NCI-H345 (cell line): ENCODE measurements at regions not wholly inside any gene's neighbourhood (a gene's known extent, or its start where the extent isn't known, plus 50 kb on each side); places are given as distances from the start of the nearest gene placed in this dataset.
A peak's percentile ranks its signal among the peaks of the same experiment; 100 is the strongest.
"Not testable (repeated sequence)": the region's sequence is repeated elsewhere in the genome, so short reads cannot be mapped to it uniquely, and the experiment has no call there.

Source experiments
- DNase-seq: peaks from one replicate; lab custom pipeline; 2025; lab: John Stamatoyannopoulos, UW

- DNase-seq = not testable (repeated sequence)
Measured at GRCh38 chr5:92691955-92692354, 889.1 kb downstream of the NR2F1-AS1 start.

DNA sequence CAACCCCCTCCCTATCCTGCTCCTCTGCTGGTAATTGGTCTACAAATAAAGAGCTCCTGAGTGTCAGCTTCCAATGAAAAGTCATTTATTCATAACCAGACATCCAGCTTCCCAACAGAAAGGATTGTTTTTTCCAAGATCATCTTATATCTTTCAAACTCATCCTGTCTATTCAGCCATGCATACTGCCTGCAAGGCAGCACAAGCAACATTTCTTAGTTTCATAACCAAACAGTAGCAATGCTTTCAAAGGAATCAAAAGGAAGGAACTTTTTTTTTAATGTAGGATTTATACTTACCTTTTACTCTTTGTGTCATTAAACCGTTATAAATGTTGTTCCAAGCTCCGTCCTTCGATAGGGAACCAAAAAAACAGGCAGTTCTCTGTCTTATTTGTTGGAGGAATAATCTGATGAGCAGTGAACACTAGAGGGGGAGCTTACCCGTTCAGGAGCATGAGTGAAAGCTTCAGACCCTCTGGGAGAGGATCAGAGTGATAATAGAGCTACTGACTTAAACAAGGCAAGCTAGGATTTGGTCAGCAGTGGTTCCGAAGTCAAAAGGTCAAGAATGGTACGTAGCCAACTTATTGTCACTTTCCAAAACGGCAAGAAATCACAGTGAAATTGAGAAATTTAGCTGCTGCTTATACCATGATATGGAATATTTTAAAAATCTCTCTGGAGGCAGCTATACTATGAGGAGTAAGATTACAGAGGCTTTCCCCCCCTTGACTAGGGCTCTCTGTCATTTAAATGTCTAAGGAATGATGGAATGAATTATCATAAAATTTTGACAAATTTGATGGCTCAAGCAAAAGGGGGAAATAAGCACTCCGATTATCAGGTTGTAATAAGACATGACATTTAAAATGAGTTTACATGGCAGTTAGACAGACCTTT lies 892.9 kb downstream of the NR2F1-AS1 start:
- DNase-seq = no peak

DNA sequence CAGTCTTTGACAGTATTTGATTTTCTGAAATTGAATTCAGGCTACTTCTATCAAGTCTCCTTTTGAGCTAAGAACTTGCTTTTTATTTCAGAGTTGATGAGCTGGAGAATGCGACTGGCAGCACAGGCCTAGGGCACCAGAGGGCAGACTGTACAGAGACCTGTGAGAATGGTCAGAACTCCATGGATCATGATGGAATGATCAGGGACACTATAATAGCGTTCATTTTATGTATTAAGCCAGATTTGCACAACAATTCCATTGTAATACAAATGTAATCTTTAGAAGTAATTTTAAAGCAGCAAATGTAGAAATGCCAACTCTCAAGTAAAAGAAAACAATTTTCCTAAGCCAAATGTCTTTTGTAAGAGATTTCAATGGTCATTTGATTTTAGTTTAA lies 902.4 kb downstream of the NR2F1-AS1 start:
- DNase-seq = no peak

DNA sequence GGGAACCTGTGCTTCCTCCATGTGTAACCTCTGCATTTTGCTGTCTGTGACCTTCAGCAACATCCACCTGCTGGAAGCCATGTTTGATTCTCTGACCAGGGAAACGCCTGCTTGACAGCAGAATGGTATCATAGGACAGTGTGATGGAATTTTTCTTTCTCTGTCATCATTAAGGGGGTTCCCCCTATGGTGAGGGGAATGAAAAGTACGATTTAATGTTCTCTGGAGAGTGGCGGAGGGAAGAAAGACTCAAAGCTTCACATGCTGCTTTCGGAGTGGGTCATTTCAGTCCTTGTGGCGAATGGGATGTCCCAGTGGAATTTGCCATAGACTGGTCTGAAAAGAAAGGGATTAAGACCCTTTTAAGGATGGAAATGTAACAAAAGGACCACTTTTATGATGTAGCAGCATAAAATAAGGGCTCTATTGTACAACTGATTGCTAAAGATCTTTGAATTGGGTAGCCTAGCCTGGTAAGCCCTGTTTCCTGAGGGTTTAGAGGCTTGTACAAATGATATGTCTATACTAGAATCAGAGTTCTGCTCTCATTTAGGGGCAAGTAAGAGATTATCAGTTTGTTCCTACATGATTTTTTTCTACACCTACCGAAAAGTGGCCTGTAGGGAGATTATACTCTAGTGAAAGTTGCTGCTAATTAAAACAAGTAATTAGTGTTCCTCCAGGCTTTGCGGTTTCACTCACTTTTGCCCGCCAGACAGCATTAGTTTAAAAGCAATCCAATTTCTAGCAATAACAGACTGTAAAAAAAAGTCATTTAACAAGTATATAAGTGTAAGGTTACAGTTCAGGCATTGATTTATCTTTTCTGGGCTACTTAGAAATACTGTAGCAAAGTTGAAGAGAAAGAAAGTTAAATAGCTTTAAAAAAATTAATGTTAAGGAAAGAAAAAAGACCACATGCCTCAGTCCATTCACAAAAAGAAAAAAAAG lies 904.5 kb downstream of the NR2F1-AS1 start:
- no peak for DNase-seq

- DNase-seq = peak; percentile 45
Measured at GRCh38 chr5:92674321-92674720, 906.7 kb downstream of the NR2F1-AS1 start.

DNA sequence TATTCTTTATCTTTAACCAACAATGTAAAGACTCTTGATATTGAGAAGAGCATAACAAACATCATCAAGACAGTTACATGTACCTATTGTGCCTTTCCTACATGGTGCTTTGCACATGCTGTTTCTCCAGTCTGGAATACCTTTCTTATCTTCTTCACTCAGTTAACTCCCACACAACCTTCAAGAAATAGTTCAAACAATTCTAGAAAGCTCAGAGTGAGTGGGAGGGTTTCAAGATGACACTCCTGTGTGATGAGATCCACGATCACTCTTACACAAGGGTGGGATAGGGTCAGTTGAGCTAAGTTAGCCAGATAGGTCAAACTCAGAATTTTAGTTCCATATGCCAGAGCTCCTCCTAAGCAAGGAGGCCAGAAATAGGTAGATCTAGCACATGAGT lies 915.5 kb downstream of the NR2F1-AS1 start:
- DNase-seq = no peak

- no peak for DNase-seq
Measured at GRCh38 chr5:92662741-92663140, 918.3 kb downstream of the NR2F1-AS1 start.

GRCh38 chr5:92659246-92659645 lies 921.8 kb downstream of the NR2F1-AS1 start:
- no peak for DNase-seq

- not testable (repeated sequence) for DNase-seq
Measured at GRCh38 chr5:92654601-92655000, 926.4 kb downstream of the NR2F1-AS1 start.

DNA sequence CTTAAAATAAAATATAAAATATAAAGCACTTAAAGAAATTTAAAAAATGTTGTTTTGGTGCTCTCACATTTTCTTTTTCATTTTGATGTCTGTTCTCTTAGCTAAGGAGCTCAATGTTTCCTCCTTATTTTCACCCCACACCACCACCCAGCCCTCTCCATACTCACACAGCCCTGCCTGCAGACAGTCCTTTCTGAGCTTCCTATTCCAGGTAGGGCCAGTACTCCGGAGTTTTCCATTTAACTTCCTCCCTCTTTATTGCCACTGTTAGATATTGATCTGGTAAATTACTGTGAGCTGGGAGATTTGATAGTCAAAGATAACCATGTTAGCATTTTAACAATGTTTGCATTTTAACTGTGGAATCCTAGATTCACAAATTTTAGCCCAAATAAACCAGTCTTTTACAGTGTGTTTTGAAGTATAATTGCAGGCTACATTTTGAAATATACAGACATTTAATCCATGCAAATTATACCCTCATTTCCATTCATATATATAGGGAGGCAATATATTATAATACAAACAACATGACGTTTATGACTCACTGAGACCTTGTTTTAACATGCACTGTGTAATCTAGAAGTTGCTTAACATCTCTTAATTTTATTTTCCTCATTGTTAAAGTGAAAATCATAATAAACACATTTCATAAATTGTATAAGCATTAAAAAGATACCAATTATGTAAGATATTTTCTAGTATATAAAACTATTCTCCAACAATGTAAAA lies 927.1 kb downstream of the NR2F1-AS1 start:
- DNase-seq = no peak

DNA sequence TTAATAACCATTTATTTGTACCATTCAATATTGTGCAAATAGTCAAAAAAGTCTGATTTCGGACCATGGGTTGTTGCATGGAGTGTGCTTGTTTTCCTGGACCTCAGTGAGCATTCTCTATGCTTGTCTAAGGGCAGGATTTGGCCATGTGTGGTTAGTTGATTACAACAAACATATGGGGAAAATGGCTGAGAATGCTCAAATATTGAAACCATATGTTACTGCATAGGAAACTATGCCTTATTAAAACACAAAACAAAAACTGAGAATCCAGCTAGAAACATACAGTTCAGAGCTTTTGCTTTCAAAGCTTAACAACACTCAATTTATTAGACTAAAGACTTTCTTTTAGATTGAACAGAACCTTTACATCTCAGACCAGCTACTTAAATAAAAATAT lies 928.3 kb downstream of the NR2F1-AS1 start:
- DNase-seq = no peak

DNA sequence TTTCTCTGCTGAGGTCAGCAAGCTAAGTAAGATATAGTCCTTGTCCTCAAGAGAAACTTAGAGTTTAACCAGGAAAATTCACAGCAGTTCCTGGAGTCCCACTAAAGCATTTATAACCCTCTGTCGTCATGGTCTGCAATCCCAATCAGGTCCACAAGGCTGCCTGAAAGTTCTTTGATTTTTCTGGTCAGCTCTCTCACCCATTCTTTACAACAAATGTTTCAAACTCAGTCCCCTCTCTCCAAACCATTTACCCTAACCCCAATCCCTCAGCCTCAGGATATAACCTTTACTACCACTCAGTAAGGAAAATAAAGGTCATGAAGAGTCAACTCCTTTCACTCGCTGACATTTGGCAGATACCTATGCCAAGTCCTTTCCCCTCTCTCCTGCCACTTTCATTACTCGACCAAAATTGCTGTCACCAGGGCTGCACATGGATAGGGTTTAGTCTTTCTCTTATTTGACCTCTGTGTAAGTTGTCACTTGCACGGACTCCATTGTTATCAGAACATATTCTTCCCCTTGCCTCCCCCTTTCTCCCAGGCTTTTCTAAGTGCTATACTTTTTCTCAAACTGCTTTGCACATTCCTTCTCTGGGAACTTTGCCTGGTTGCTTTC lies 936.6 kb downstream of the NR2F1-AS1 start:
- DNase-seq = no peak

DNA sequence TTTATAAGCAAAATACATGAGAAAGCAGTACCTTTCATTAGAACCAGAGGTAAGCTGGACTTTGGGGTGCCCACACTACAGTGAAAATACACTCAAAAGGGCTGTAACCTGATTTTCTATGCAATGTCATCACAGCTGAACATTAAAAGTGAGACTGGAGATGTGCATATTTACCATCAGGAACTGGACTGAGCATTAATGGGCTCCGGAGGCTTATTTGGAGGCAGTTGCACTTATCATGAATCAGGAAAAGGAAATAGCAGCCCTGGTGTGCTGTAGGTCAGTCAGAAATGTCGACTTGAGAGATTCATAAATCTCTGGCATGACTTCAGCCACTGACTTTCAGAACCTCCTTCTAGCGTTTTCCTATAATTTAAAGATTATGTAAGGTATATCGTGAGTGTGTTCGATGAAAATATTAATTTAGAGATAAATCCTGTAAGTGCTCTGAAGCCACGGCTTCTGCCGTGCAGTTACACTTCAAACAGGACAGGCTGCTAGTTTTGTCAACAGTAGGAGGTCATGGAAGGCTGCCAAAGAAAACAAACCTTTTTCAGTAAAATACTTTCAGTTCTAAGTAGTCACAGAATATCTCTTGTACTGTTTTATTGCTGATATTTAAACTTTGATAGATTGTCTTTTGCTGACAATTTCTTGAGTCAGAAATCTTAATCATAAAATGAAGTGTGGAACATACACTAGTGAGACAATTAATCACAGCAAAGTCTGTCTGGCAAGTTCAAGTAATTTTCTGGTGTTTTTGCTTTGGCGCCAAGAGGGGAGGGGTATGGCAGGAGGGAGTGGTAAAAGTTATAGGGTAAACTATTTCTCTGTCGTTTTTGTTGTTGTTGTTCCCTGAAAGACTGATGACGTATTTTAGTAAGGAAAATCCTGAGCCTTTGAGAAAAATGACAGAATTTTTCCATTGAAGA lies 939.7 kb downstream of the NR2F1-AS1 start:
- DNase-seq = peak; percentile 74

DNA sequence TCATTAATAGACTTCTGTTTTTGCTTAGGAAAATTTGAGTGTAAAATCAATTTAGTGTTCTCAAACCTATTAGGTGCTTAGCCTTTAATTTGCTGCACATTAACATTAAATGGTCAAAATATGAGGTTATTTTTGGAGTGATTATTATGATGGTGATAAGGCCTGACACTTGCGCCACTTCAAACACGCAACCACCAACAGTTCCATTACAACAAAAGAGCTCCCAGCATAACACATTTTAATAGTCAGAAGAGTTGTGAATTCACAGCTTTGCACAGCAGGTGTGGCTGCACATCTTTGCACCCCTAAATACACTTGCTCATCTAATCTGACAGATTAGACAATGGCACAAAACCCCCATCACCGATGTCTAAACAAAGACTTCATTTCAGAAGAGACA lies 940.7 kb downstream of the NR2F1-AS1 start:
- no peak for DNase-seq

GRCh38 chr5:92637960-92638359 lies 943.1 kb downstream of the NR2F1-AS1 start:
- no peak for DNase-seq

GRCh38 chr5:92637247-92637646 lies 943.8 kb downstream of the NR2F1-AS1 start:
- DNase-seq = no peak

GRCh38 chr5:92635001-92635461 lies 946.0 kb downstream of the NR2F1-AS1 start:
- peak; percentile 51 for DNase-seq

DNA sequence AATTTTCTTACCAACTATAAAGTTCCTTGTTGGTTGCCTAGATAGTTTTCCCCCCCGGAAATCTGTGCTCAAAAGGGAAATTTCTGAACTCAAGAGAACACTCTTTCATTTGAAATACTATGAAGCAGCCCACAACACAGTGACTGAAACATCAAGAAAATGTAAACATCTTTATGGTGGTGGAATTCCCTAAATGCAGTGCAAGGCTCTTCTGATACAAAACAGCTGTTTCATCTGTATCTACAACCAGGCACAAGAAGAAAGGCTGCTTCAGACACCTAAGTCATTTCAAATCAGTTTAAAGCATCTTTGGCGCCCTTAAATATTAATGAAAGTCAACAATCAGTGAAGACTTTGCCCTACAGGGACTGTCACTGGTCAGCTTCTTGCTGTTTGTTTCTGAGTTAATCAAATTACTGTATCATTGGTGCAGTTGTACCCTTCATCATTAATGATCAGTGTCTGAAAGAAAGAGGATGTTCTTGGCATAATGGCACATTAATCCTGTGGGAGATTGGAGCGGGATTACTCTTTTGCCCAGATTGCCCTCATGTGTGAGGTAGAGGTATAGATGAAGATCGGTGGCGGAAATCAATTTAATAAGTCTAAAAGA lies 947.0 kb downstream of the NR2F1-AS1 start:
- DNase-seq = no peak

- DNase-seq = no peak
Measured at GRCh38 chr5:92633176-92633575, 947.8 kb downstream of the NR2F1-AS1 start.

DNA sequence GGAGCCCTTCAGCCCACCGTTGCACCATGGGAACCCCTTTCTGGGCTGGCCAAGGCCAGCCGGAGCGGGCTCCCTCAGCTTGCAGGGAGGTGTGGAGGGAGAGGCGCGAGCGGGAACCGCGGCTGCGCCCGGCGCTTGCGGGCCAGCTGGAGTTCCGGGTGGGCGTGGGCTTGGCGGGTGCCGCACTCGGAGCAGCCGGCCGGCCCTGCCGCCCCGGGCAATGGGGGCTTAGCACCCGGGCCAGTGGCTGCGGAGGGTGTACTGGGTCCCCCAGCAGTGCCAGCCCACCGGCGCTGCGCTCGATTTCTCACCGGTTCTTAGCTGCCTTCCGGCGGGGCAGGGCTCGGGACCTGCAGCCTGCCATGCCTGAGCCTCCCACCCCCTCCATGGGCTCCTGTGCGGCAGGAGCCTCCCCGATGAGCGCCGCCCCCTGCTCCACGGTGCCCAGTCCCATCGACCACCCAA lies 949.8 kb downstream of the NR2F1-AS1 start:
- DNase-seq = not testable (repeated sequence)
